HPDE6-E6E7 (cell line): ENCODE measurements at regions not wholly inside any gene's neighbourhood (a gene's known extent, or its start where the extent isn't known, plus 50 kb on each side); places are given as distances from the start of the nearest gene placed in this dataset.

Experiments
- DNase-seq: peaks from one replicate; pipeline ENCODE4 v3.0.0; 2011; ENCODE audit warnings: missing footprints; ENCODE audit errors: extremely low spot score

- peak; percentile 61 for DNase-seq
These were observed 72.8 kb upstream of the ASTN2 start for GRCh38 chr9:117487555-117488175.

- no peak for DNase-seq
These were observed 71.6 kb upstream of the ASTN2 start for GRCh38 chr9:117486426-117486825.

- no peak for DNase-seq
These were observed 70.3 kb upstream of the ASTN2 start for GRCh38 chr9:117485176-117485575.

GRCh38 chr9:117480729-117481128 is 65.9 kb upstream of the ASTN2 start:
- no peak for DNase-seq

- no peak for DNase-seq
These were observed 65.4 kb upstream of the ASTN2 start for GRCh38 chr9:117480253-117480652.

GRCh38 chr9:117473293-117473692 is 58.4 kb upstream of the ASTN2 start:
- DNase-seq: no peak

GRCh38 chr9:117470902-117471301 is 56.0 kb upstream of the ASTN2 start:
- no peak for DNase-seq

- DNase-seq: no peak
These were observed 55.6 kb upstream of the ASTN2 start for GRCh38 chr9:117470455-117470854.

GRCh38 chr9:117466111-117466510 is 51.3 kb upstream of the ASTN2 start:
- no peak for DNase-seq

GRCh38 chr9:117465706-117466105 is 50.8 kb upstream of the ASTN2 start:
- no peak for DNase-seq

GRCh38 chr9:117464941-117465616 is 50.2 kb upstream of the ASTN2 start:
- no peak for DNase-seq
